BJ (cell line): ENCODE measurements at regions not wholly inside any gene's neighbourhood (a gene's known extent, or its start where the extent isn't known, plus 50 kb on each side); places are given as distances from the start of the nearest gene placed in this dataset.
A peak's percentile ranks its signal among the peaks of the same experiment; 100 is the strongest.
"Not testable (repeated sequence)": the region's sequence is repeated elsewhere in the genome, so short reads cannot be mapped to it uniquely, and the experiment has no call there.

Source experiments
- CTCF ChIA-PET: fragments of 350-600 bp; formaldehyde crosslinking; extraction: SDS; loops from one replicate; lab custom pipeline; 2021; ENCODE audit warnings: antibody characterized with exemption, inconsistent platforms; lab: Yijun Ruan, JAX
- POLR2A ChIA-PET: fragments of 300-600 bp; sonication (Branson Sonifier 250); formaldehyde crosslinking; extraction: SDS; loops from one replicate; lab custom pipeline; 2021; ENCODE audit warnings: antibody characterized with exemption; lab: Charles Lee
- DNase-seq: peaks from one replicate; pipeline ENCODE4 v3.0.0-alpha.2; 2011; ENCODE audit warnings: low read depth
- H3K27me3 ChIP-seq: 2 replicates; pipeline ENCODE4 v1.6.0; 2011; ENCODE audit warnings: low read length; ENCODE audit not compliant: control insufficient read depth, insufficient read depth
- H3K36me3 ChIP-seq: 2 replicates; pipeline ENCODE4 v1.5.1; 2011; ENCODE audit warnings: low read length; ENCODE audit not compliant: control insufficient read depth, insufficient read depth
- H3K4me3 ChIP-seq: 2 replicates; pipeline ENCODE4 v1.5.1; 2011; ENCODE audit warnings: low read depth, mild to moderate bottlenecking, control low read depth, low read length
- TF ChIP-seq, protein P1 (sequence below): IDR thresholded peaks from 2 replicates; pipeline ENCODE4 v1.5.1; 2011; ENCODE audit warnings: low read depth, mild to moderate bottlenecking, control low read depth, inconsistent platforms, low read length, moderate library complexity; ENCODE audit not compliant: insufficient read depth

GRCh38 chrX:3420316-3420715 lies 73.9 kb upstream of the MXRA5 start:
- ChIA-PET POLR2A (no interaction called here), CTCF (no interaction called here)
- no peak for DNase-seq
- no peaks in the 10 kb centered on the region for H3K36me3 ChIP-seq
- TF ChIP-seq, protein P1, sequence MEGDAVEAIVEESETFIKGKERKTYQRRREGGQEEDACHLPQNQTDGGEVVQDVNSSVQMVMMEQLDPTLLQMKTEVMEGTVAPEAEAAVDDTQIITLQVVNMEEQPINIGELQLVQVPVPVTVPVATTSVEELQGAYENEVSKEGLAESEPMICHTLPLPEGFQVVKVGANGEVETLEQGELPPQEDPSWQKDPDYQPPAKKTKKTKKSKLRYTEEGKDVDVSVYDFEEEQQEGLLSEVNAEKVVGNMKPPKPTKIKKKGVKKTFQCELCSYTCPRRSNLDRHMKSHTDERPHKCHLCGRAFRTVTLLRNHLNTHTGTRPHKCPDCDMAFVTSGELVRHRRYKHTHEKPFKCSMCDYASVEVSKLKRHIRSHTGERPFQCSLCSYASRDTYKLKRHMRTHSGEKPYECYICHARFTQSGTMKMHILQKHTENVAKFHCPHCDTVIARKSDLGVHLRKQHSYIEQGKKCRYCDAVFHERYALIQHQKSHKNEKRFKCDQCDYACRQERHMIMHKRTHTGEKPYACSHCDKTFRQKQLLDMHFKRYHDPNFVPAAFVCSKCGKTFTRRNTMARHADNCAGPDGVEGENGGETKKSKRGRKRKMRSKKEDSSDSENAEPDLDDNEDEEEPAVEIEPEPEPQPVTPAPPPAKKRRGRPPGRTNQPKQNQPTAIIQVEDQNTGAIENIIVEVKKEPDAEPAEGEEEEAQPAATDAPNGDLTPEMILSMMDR: no peak
- H3K4me3 ChIP-seq: no peak overlapping the region
- no peaks in the 10 kb centered on the region for H3K27me3 ChIP-seq

DNA sequence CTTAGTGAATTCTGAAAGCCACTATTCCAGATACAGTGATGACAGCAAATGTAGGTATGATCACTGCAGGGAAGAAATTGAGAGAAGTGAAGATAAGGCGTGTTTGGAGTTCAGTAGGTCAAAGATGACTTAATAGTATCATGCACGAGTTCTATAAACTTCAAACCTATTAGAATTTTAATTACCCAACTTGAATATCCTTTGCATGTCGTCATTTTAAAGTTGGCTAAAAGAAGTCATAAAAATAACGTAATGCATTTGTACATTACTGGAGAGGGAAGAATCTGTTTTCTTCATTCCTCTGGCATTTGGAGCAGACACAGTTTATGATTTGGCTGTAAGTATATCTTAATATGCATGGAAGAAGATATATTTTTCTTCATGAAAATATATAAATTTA lies 68.6 kb upstream of the MXRA5 start:
- CTCF ChIA-PET: no interaction called here
- peak; percentile 51 for DNase-seq

GRCh38 chrX:3411626-3412025 lies 65.2 kb upstream of the MXRA5 start:
- CTCF ChIA-PET: interaction anchor here (0.8 kb wide), 1 partner anchor 137 kb away, joined by 3 read pairs; no protein-coding TSS in a partner anchor
- POLR2A ChIA-PET, DNase-seq: not testable (repeated sequence)

More for the DNA sequence above, 68.6 kb upstream of the MXRA5 start:
- POLR2A ChIA-PET: no interaction called here
- H3K27me3 ChIP-seq: no peaks in the 10 kb centered on the region
- TF ChIP-seq, protein P1: no peak
- no peak overlapping the region for H3K4me3 ChIP-seq
- H3K36me3 ChIP-seq: no peaks in the 10 kb centered on the region

DNA sequence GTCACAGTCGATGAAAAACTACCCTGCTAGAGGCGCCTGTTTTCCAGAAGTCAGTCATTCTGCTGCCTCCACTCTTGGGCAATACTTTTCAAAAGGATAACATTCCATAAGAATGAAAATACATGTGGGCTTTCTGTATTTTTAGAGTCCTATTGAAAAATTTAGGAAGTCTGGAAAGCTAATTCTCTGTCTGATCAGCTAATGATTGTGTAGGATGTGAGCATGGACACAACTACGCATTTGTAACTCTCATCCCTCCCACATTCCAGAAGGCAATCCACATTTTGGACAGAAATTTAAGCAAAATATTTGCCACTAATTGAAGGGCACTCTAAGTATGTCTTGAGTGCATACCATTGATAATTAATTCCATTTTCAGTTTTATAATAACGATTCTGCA lies 63.5 kb upstream of the MXRA5 start:
- POLR2A ChIA-PET, H3K4me3 ChIP-seq, H3K27me3 ChIP-seq, CTCF ChIA-PET, DNase-seq, H3K36me3 ChIP-seq: not testable (repeated sequence)

More at GRCh38 chrX:3411626-3412025, 65.2 kb upstream of the MXRA5 start:
- not testable (repeated sequence) for H3K36me3 ChIP-seq, H3K4me3 ChIP-seq, H3K27me3 ChIP-seq

DNA sequence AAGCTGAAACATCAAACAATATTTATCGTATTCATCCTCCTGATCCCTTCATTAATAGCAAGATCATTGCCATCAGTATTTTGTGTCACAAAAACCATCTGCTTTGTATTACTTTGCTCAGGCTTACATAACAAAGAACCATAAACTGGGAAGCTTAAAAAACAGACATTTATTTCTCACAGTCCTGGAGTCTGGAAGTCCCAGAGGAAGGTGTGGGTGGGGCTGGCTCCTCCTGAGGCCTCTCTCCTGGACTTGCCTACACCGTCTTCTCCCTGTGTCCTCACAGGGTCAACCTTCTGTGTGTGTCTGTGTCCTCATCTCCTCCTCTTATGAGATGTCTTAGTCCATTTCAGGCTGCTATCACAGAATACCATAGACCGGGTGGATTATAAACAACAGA lies 61.3 kb upstream of the MXRA5 start:
- Histone ChIP-seq H3K27me3 (no peaks in the 10 kb centered on the region), H3K36me3 (no peaks in the 10 kb centered on the region), H3K4me3 (no peak overlapping the region)
- DNase-seq: no peak
- TF ChIP-seq, protein P1: no peak
- CTCF ChIA-PET: no interaction called here
- POLR2A ChIA-PET: no interaction called here

DNA sequence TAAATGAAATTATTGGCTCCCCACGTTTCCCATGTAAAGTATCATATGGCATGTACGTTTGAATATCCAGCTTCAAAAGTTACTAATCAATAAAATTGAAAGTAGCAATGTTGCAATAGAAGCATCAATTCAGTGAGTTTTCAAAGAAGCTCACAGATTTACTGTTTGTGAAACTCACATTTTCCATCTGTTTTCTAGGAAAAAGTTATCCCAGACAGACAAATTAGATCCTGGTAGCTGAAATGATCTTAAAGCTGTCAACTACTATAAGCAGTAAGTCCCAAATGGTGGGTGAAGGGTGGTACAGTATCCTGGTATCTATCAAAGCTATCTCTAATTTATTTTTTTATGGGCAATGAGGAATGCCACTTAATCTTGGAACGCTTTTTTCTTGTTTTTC lies 60.7 kb upstream of the MXRA5 start:
- H3K36me3 ChIP-seq: no peaks in the 10 kb centered on the region
- ChIA-PET CTCF (no interaction called here), POLR2A (no interaction called here)
- no peak overlapping the region for H3K4me3 ChIP-seq
- TF ChIP-seq, protein P1: no peak
- DNase-seq: no peak
- H3K27me3 ChIP-seq: no peaks in the 10 kb centered on the region
